ENCODE measurements at regions not wholly inside any gene's neighbourhood (a gene's known extent, or its start where the extent isn't known, plus 50 kb on each side); places are given as distances from the start of the nearest gene placed in this dataset.

DNA sequence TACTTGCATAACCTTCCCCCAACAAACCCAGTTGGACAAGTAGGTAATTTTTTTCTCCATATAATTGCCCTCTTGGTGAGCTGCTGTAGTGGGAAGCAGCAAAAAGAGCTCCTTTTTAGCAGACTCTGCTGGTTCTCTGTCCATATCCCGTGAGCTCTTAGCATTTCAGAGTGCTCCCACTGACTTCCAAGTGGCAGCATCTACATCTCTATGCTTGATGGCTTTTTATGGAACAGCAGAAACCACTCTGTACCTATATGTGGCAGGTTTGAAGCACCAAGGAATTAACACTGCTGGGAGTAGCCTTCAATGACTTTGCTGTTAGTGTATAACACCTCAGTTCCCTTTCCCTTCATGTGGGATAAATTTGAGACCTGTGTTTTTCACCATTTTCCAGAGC, 168.4 kb upstream of the NHS start:
- no peak for DNase-seq (ENCODE audit: low read depth, low spot score)

DNA sequence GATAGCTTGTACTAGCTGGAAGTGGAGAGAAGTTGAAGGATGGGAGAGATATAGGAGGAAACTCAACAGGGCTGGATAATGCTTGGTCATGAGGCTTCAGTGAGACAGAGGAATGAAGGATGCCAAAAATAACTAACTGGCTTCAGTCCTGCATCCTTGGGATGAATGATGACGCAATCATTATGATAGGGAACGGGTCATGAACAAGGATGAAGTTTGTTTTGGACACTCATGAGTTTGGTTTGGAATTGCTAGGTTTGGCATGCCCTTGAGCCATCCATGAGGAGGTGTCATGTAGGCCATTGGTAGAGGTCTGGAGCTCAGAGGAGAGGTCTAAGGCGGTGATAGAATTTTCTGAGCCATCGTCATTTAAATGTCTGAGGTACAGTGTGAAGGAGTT, 160.0 kb upstream of the NHS start:
- DNase-seq (ENCODE audit: low read depth, low spot score), result no peak

DNA sequence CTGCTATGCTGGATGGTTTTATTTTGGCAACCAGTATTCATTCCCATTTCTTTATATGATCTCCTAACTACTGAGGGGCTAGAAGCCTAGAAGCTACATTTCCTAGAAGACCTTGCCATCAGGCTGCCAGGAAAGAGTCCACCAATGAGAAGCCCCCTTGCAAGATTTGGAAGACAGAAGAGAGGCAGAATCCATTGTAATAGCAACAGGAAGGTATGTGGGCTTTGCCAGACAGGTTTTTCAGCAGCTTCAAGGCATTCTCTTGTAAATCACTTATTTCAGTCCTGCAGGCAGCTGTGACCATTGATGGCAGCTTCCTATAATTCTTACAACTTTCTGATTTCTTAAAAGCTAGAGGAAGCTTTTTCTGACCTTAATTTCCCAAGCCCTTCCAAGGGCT, 148.3 kb upstream of the NHS start:
- peak; percentile 85 for DNase-seq (ENCODE audit: low read depth, low spot score)

DNA sequence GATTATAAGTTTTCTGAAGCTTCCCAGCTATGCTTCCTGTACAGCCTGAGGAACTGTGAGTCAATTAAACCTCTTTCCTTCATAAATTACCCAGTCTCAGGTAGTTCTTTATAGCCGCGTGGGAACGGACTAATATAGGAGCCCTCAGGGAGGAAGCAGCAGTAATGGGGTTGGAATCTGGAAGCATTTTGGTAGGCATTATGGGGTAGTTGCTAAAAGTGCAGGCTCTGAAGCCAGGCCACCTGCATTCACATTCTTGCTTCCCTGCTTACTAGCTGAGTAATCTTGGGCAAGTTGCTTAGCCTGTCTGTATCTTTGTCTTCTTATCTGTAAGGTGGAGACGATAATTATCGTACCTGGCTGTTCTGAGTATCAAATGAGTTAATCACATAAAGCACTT, 137.9 kb upstream of the NHS start:
- DNase-seq (ENCODE audit: low read depth, low spot score), result no peak

DNA sequence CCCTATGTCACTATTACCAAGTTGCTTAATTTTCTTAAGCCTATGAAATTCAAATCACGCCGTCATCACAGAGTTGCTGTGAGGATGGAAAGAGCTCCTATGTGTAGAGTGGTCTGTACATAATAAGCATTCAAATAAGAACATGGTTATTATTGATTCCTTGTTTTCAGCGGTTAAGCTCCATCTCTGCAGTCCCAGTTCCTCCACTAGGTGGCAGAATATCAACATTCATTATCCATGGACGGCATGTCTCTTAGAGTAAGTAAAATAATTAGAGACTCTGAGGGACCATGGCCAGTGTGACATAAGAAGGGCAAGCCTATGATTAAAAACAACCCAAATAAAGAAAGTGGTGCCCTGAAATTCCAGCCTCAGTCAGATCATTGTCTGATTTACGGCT, 132.5 kb upstream of the NHS start:
- DNase-seq (ENCODE audit: low read depth, low spot score), result no peak

DNA sequence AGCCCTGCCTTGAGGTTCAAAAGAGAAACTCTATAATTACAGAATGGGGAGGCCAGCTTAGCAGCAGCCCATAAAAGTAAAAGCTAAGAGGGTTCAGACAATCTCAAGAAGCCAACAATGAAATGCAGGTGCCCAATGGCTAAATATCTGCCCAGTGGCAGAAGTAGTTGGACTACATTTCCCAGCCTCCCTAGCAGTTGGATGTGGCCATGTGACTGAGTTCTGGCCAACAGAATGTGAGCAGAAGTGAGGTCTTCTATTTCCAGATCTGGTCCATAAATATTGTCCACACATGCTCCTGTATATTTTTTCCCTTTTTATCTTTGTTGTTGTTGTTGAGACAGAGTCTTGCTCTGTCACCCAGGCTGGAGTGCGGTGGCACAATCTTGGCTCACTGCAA, 127.9 kb upstream of the NHS start:
- DNase-seq (ENCODE audit: low read depth, low spot score), result no peak

DNA sequence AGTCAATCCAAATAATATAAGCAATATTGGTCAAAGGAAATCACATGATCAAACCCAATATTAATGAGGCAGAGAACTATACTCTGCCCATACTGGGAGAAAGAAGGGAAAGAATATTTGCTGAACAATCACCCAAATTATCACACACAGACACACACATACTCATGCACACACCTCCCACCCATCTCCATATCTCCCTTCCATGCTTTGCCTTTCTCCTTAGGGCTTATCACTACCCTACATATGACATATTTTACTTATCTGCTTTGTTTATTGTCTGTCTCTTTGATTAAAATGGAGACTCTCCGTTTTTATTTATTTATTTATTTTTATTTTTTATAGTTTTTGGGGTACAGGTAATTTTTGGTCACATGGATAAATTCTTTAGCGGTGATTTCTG, 112.9 kb upstream of the NHS start:
- DNase-seq (ENCODE audit: low read depth, low spot score), result no peak

DNA sequence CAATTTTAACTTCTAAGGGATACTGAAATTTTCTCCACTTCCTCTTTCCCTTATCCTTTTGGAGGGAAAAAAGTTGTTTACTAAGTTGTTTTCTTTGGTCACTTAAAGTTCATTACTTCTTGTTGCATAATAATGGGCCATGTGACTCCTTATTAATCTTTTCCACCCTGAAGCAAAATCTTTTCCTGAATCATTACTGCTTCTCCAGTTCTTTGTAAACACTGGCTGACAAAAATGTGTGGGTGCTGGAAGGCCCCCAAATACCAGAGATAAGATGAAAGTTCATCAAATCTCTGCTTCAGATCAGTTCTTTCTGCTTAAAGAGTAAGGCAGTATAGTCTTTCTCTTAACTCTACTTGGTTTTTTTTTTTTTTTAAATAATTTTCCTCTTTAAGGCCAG, 108.9 kb upstream of the NHS start:
- no peak for DNase-seq (ENCODE audit: low read depth, low spot score)

DNA sequence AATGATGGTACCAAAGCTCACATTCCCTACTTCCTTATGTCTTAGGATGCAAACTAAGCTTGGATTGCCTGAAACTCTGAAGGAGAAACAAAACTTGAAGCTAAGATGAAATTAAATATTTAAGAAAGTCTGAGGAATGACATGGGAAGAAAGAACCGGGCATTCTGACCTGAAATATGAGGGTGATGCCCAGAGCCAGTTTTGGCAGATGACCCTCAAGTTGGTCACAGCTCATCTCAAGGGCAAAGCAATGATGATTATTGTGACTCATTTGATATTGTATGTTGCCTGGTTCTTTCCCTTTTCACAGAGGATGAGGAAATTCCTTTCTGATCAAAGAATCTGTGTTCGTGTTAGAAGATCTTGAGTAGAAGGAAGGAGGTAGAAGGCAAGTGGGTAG, 96.0 kb upstream of the NHS start:
- no peak for DNase-seq (ENCODE audit: low read depth, low spot score)

DNA sequence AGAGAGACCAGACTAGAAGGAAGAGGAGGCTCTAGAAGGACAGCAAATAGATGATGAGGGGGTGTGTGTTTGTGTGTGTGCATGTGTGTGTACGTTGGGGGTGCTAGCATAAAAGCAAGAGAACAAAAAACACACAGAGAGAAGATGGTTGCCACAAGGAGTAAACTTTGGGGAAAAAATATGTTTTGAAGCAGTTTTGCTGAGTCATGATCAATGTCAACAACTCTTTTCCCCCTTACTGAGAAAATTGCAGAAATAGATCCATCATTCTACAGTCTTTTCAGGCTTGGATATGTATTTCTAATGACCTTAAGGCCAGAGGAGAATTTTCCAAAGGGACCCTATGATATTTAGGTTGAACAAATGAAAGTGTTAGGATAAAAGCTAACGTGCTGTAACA, 89.0 kb upstream of the NHS start:
- no peak for DNase-seq (ENCODE audit: low read depth, low spot score)

DNA sequence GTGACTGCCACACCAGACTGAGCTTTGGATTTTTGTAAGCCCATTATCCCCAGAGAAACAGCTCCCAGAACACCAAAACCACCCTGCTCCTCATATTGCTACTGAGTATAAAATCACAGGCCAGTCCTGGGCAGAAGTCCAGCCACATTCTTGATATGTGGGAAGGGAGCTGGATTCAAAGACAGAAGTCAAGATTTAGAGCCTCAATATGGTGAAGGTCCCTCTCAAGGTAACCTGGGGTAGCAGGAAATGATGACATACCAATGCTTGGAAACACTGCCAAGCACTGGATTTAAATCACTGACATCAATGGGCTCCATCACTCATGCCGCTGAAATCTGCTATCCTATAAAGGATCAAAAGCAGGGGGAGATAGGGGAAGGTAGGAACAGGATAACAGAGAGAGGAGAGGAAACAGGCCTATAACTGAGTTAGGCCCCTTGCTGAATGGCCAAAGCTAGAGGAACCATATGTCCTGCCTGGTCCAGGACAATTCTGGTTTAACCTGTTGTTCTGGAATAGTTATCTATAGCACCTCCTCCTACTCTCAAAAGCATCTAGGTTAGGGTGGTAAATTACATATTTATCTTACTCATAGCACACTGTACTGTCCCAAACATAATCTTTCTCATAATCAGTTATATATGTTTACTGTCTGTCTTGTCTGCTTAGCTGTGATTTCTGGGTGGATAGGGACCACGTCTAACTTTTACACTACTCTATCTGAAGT, 83.7 kb upstream of the NHS start:
- DNase-seq (ENCODE audit: low read depth, low spot score), result no peak

DNA sequence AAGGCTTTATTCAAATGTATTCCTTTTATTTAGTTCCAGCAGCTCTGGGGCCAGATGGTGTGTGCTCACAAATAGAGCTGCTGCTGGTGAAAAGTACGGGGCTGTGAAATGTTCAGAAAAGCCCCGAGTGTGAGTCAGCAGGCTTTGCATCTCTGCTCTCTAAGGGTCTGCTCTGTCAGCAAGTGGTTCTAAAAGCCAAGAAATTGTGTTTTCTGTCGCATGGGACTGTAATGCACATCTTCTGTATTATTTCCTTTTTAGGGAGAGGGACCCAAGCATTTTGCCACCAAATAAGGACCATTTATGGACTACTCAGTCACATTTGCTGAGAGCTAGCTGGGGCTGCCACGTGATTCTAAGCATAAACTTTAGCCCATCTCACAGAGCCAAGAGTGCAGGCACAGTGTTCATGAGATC, 82.9 kb upstream of the NHS start:
- peak; percentile 1 for DNase-seq (ENCODE audit: low read depth, low spot score)

DNA sequence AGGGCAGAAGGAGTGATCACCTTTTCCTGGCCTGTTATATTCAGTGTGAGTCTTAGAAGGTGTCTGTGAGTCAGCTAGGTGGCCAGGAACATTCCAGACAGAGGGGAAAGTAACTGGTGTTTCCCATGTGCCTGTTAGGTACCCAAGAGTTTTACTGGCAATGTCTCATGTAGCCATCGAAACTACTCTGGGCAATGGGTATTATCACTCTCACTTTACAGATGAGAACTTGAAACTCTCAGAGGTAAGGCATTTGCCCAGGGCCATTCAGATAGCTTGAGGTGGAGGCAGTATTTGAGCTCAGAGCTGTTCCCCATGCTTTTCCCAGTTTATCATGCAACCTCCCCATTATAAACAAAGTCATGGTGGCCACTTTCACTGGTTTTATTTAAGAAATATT, 80.4 kb upstream of the NHS start:
- no peak for DNase-seq (ENCODE audit: low read depth, low spot score)

DNA sequence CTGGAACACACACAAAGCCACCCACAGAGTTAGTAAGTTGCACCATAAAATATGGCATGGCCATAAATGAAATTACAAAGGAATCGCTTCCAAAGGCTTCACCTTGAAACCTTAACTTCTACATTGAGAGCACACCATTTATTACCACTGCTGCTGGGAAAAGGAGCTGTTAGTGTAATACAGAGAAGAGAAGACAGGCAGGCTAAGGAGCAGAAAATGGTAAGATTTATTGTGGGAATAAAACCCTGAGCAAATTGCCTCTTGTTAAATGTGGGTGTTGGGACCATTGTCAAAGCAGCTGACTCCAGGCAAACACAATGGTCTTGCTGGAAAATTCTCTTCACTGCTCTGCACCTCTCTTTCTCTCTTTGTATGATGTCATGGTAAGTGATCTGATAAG, 79.2 kb upstream of the NHS start:
- DNase-seq (ENCODE audit: low read depth, low spot score), result no peak

DNA sequence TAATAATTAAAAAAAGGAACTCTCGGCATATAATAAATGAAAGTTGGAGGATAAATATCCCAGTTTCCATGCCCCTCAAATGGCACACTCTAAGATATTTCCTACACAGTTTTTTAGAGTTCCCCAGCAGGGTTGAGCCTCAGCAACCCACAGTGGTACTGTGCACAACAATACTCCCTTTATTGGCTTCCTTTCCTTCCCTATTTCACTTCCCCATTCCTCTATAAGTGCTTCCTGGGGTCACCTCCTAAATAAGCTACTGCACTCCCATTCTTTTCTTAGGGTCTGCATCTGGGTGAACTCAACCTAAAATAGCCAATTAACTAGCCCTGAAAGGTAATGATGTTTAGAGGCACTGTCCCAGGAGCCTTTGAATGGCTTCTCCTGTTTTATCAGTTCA, 76.4 kb upstream of the NHS start:
- DNase-seq (ENCODE audit: low read depth, low spot score), result no peak

DNA sequence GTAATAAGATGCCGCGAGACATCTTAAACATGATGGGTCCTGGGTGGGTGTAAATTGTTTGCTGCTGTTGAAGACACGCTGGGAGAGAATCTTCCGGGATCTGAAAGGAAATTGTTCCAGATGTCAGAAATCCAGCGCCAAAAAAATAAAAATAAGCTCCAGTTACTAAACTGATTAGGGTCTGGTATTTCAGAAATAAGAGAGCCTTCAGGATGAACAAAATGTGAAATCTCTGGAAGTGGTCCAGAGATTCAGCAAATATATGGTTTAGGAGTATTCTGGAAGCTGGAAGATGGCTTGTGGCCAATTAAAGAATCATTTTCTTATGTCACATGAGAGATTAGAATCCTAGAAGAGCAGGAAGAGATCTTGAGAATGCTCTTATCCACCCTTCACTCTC, 75.8 kb upstream of the NHS start:
- DNase-seq (ENCODE audit: low read depth, low spot score), result no peak

DNA sequence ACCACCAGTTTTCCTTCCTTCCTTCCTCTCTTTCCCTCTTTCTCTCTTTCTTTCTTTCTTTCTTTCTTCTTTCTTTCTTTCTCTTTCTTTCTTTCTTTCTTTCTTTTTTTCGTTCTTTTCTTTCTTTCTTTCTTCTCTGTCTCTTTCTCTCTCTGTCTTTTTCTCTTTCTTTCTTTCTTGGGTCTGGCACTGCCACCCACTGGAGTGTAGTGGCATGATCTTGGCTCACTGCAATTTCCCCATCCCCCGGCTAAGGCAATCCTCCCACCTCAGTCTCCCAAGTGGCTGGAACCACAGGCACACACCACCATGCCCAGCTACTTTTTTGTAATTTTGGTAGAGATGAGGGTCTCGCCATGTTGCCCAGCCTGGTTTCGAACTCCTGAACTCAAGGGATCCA, 51.6 kb upstream of the NHS start:
- no peak for DNase-seq (ENCODE audit: low read depth, low spot score)
